ENCODE measurements at regions not wholly inside any gene's neighbourhood (a gene's known extent, or its start where the extent isn't known, plus 50 kb on each side); places are given as distances from the start of the nearest gene placed in this dataset.

GRCh38 chr17:15177343-15177742 is 87.8 kb downstream of the PMP22 start:
- H3K27ac Mint-ChIP-seq (ENCODE audit: unreplicated experiment) = no peak overlapping the region
- H3K36me3 Mint-ChIP-seq (ENCODE audit: unreplicated experiment) = no peaks in the 10 kb centered on the region
- DNase-seq (ENCODE audit: extremely low spot score, unreplicated experiment) = no peak
- H3K4me3 Mint-ChIP-seq (ENCODE audit: unreplicated experiment) = no peak overlapping the region
- H3K4me1 Mint-ChIP-seq (ENCODE audit: unreplicated experiment) = no peaks in the 10 kb centered on the region
- TF ChIP-seq CTCF (IDR thresholded peaks at IDR 0.05) = no peak
- peaks cover 7% of the 10 kb centered on the region for H3K27me3 Mint-ChIP-seq (ENCODE audit: unreplicated experiment)
- H3K9me3 Mint-ChIP-seq (ENCODE audit: unreplicated experiment) = no peaks in the 10 kb centered on the region

- H3K9me3 Mint-ChIP-seq (ENCODE audit: unreplicated experiment) = no peaks in the 10 kb centered on the region
- no peak overlapping the region for H3K4me3 Mint-ChIP-seq (ENCODE audit: unreplicated experiment)
- peaks cover 10% of the 10 kb centered on the region for H3K4me1 Mint-ChIP-seq (ENCODE audit: unreplicated experiment)
- no peak for DNase-seq (ENCODE audit: extremely low spot score, unreplicated experiment)
- H3K27ac Mint-ChIP-seq (ENCODE audit: unreplicated experiment) = no peak overlapping the region
- H3K27me3 Mint-ChIP-seq (ENCODE audit: unreplicated experiment) = peaks cover 7% of the 10 kb centered on the region
- no peak for TF ChIP-seq CTCF (IDR thresholded peaks at IDR 0.05)
- no peaks in the 10 kb centered on the region for H3K36me3 Mint-ChIP-seq (ENCODE audit: unreplicated experiment)
Observed at GRCh38 chr17:15175356-15175755, 89.8 kb downstream of the PMP22 start.

GRCh38 chr17:15171167-15172047 is 93.7 kb downstream of the PMP22 start:
- Mint-ChIP-seq H3K4me3 (ENCODE audit: unreplicated experiment) (no peak overlapping the region), H3K27ac (ENCODE audit: unreplicated experiment) (no peak overlapping the region), H3K4me1 (ENCODE audit: unreplicated experiment) (peaks cover 18% of the 10 kb centered on the region), H3K36me3 (ENCODE audit: unreplicated experiment) (no peaks in the 10 kb centered on the region), H3K27me3 (ENCODE audit: unreplicated experiment) (peaks cover 2% of the 10 kb centered on the region), H3K9me3 (ENCODE audit: unreplicated experiment) (no peaks in the 10 kb centered on the region)
- TF ChIP-seq CTCF (IDR thresholded peaks at IDR 0.05) = peak; percentile 92
- peak; percentile 93 for DNase-seq (ENCODE audit: extremely low spot score, unreplicated experiment)

- Mint-ChIP-seq H3K27me3 (ENCODE audit: unreplicated experiment) (no peaks in the 10 kb centered on the region), H3K4me1 (ENCODE audit: unreplicated experiment) (peaks cover 18% of the 10 kb centered on the region), H3K27ac (ENCODE audit: unreplicated experiment) (no peak overlapping the region), H3K36me3 (ENCODE audit: unreplicated experiment) (no peaks in the 10 kb centered on the region), H3K4me3 (ENCODE audit: unreplicated experiment) (no peak overlapping the region), H3K9me3 (ENCODE audit: unreplicated experiment) (no peaks in the 10 kb centered on the region)
- TF ChIP-seq CTCF (IDR thresholded peaks at IDR 0.05) = no peak
- no peak for DNase-seq (ENCODE audit: extremely low spot score, unreplicated experiment)
Observed at GRCh38 chr17:15169676-15170075, 95.5 kb downstream of the PMP22 start.

- Mint-ChIP-seq H3K4me1 (ENCODE audit: unreplicated experiment) (peaks cover 18% of the 10 kb centered on the region), H3K27me3 (ENCODE audit: unreplicated experiment) (no peaks in the 10 kb centered on the region), H3K36me3 (ENCODE audit: unreplicated experiment) (no peaks in the 10 kb centered on the region), H3K27ac (ENCODE audit: unreplicated experiment) (no peak overlapping the region), H3K9me3 (ENCODE audit: unreplicated experiment) (no peaks in the 10 kb centered on the region), H3K4me3 (ENCODE audit: unreplicated experiment) (no peak overlapping the region)
- TF ChIP-seq CTCF (IDR thresholded peaks at IDR 0.05) = no peak
- DNase-seq (ENCODE audit: extremely low spot score, unreplicated experiment) = no peak
Observed at GRCh38 chr17:15168379-15168778, 96.7 kb downstream of the PMP22 start.

Data from osteocyte (in vitro differentiated cells).